KBM-7 (cell line): ENCODE measurements at regions not wholly inside any gene's neighbourhood (a gene's known extent, or its start where the extent isn't known, plus 50 kb on each side); places are given as distances from the start of the nearest gene placed in this dataset.
"Not testable (repeated sequence)": the region's sequence is repeated elsewhere in the genome, so short reads cannot be mapped to it uniquely, and the experiment has no call there.

Source experiments
- DNase-seq: peaks from one replicate; pipeline ENCODE4 v3.0.0-alpha.2; 2015
- in situ Hi-C: fragments of 300-500 bp; cut with MboI; formaldehyde crosslinking; loops from 2 replicates; pipeline ENCODE4 v1.14.3; 2020; ENCODE audit warnings: low sequenced_read_pairs, low pct_unique_long_range_greater_than_20kb, mixed read lengths

DNA sequence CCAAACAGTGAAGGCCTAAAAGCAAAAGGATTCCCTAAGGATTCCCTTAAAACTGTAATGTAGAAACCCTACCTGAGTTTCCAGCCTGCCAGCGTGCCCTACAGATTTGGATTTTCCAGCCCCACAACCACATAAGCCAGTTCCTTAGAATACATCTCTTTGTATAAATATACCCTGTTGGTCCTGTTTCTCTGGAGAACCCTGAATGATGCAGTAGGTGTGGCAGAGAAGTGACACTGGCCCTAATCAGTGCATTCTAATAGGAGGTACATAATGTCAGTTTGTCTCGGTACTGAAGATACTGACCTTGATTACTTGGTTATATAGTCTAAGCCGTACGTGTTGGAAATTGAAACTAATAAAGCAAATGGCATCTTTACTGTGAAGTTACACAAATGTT, 707.8 kb upstream of the SLC35B3 start:
- no peak for DNase-seq
- in situ Hi-C loops: no loop called here

DNA sequence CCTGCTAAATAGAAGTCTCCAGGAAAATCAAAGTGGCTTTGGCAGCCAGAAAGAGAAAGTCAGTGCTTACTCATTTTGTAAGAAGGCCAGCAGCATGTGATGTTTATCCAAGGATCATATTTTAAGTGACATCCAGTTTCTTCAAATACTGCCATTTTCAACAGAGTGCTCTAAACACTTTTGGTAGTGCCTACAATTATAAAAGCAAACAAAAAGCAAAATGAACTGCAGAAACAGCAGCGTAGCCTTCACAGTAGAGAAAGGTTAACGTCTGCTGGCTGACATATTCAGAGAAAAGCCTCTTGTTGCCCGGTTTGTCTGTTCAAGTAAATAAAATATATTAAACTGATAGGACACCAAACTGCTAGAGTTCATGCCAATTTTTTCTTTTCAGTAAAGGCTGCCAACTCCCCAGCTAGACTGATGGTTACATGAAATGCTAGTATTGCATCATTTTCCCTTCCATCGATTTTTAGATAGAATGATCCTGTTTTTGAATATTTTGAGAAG, 705.7 kb upstream of the SLC35B3 start:
- in situ Hi-C loops: no loop called here
- no peak for DNase-seq

DNA sequence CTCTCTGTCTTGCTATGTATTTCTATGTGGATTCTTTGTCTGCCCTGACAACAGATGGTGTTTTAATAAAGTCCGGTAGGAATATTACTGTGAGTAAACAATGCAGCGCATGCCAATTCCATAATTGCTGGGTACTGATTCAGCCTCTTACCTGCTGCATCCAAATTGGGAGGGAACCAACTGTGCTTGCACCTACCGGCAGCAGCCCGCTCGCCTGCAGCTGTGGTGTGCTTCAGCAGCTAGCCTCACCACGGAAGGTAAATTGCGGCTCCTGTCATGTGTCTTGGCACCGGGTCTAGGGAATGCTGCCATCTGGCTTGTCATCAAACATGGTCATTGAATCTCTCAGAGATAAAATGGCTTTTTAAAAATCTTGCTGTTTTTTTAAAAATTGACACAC, 704.8 kb upstream of the SLC35B3 start:
- in situ Hi-C loops: no loop called here
- DNase-seq: no peak

DNA sequence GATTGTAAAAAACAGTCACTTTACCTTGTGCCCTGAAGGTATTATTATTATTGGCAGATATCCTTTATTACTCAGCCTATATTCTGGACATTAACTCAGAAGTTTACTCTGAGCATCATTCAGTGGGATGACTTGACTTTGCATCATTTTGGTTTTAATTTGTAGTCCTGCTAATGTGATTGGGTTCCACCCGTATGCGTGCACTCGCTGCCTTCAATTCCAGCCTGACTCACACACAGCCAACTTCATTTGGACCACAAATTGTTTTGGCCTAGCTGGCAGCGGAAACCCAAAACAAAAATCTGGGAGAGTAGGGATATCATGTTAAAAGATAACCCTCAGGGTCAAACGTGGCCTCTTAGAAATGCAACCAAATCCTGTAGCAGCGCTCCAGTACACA, 704.4 kb upstream of the SLC35B3 start:
- in situ Hi-C loops: no loop called here
- no peak for DNase-seq

DNA sequence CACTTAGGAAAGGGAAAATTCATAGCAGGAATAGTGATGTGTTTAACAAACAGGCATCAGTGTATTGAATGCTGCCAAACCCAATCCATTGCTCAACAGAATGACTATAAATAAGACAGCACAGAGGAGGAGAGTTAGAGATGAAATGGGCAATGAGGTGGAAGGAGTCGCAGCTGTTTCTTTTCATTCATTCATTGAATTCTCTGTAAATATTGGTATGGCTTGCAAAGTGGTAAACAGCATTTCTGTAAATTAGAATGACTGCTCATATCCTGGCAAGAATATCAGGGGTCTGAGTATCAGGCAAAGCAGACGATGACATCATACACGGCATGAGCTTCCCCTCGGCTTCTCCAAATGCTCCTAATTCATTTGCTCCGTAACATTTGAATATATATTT, 703.6 kb upstream of the SLC35B3 start:
- in situ Hi-C loops: no loop called here
- DNase-seq: no peak

DNA sequence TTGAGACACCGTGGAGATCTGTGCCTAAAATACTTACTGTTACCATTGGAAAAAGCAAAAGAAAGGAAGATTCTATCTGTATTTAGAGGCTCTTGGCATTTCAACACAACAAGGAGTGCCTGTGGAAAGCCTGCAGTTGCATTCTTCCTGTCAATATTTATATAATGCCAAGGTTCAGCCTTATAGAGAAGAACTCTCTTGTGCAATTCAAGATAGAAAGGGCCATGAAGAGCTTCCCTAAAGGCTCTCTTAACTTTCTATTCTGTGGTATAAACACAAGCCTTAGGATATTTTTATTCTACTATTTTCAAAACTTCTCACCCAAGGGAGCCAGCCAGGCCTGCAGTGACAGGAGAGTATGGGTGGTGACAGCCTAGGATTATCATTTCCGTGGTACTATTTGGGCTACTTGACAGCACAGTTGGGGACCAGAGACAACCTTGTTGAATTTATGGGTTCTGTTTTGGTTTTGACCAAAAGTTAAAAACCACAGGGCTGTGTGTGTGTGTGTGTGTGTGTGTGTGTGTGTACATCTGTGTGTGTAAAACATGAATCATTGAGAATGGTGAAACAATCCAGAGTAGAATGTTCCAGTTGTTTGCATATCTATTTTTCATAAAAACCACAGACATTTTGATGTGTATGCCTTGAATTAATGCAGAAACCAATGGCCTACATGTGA, 700.9 kb upstream of the SLC35B3 start:
- DNase-seq: no peak

DNA sequence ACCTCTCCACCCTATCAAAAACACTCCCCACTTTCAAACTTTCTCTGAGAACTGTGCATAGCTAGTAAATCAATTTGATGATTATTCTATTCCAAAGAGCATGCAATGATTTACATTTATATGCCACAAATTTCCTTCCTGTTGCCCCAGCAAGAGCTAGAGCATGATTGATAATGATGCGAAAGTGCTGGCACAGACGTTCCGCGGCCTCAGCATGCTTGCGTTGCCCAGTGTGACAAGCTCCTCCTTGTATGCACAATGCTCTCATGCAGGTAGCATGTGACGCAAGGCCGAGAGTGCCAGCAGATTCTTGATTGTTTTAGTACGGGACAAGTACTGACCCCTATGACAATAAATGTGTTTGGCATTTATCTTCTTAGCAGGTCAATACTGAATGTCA, 696.3 kb upstream of the SLC35B3 start:
- DNase-seq: no peak
- in situ Hi-C loops: no loop called here

More for the DNA sequence above, 700.9 kb upstream of the SLC35B3 start:
- in situ Hi-C loops: no loop called here

DNA sequence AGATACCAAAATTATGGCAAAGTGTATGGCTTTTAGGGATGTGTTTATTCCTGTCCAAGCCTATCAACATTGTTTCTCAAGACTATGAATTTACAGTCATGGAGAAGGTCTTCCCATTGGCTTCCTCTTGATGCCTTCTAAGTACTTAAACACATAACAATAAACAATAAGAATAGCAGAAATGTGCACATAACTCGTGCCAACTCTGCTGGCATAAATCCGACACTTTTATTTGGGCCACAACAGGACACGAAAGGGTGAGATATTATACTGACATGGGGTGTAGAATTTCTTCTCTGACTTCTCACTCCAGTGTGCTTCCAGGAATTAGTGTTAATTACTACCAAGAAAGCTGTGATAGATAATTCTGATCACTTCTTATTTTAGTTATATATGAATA, 695.9 kb upstream of the SLC35B3 start:
- in situ Hi-C loops: no loop called here
- no peak for DNase-seq

DNA sequence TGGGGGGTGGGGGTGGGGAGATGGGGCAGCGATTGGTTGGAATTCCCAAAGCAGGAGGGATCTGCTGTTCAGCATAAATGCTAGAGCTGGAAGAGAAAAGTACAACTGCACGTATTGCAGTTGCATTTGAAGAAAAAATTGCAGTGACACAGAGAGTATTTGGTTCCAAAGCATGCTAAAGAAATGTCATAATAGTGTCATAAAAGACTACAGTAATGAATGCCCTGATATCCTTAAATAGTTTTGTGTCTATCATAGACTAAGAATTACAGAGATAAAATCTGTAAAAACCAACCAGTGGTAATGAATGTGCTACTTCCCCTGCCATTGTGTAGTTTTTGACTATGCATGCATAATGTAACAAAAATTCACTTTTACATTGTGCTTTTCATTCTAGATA, 693.6 kb upstream of the SLC35B3 start:
- in situ Hi-C loops: no loop called here
- no peak for DNase-seq

DNA sequence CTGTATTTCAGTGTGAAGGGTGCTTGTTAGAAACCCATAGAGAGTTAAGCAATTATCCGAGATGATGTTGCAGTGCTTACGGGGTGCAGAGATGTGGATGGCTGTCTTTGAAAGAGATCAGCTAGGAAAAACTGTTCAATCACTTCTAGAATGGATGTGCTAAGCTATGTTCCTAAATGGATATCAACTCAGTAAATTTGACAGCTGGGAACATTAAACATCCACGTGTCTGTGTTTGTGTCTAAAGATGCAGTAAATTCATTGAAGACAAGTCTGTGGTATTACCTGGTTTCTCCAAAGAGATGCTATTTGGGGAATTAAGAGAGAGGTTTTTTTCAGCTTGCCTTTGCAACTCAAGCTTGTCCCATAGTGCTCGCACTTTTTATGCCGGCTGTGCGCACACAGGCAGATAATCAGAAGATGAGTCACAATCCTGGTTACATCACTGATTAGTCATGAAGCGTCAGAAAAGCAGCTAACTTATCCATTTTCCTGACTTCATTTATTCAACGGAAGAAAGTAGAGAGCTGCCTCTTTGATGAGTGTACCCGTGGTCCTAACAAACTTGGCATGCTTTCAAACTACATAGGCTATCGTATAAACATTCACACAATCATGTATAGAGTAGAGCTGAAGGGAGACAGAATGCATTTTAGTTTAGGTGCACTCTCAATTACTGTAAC, 691.7 kb upstream of the SLC35B3 start:
- DNase-seq: no peak

DNA sequence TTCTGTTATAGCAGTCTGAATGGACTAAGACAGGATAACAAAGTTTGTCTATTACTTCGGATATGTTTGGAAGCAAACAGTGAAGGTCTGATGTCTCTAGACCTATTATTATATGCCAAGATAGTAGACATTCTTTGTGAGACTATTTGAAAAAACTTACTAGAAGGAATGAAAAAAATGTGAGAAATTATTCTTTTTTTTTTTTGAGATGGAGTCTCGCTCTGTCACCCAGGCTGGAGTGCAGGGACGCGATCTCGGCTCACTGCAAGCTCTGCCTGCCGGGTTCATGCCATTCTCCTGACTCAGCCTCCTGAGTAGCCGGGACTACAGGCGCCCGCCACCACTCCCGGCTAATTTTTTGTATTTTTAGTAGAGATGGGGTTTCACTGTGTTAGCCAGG, 690.7 kb upstream of the SLC35B3 start:
- DNase-seq, in situ Hi-C loops: not testable (repeated sequence)

More for the DNA sequence above, 691.7 kb upstream of the SLC35B3 start:
- in situ Hi-C loops: no loop called here

DNA sequence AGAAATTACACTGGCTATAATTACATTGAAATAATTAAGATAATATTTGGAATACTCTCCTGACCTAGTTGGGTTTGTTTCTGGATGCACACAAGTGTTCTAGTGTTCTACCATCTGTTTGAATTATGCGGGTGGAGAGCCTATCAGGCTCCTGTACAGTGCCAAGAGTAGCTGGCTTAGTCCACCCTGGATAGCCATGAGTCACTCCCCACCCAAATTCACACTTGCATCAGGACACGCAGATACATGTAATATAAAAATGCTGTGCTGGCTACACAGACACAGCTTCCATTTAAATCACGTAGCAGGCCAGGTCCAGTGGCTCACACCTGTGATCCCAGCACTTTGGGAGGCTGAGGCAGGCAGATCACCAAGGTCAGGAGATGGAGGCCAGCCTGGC, 686.2 kb upstream of the SLC35B3 start:
- no peak for DNase-seq
- in situ Hi-C loops: no loop called here

DNA sequence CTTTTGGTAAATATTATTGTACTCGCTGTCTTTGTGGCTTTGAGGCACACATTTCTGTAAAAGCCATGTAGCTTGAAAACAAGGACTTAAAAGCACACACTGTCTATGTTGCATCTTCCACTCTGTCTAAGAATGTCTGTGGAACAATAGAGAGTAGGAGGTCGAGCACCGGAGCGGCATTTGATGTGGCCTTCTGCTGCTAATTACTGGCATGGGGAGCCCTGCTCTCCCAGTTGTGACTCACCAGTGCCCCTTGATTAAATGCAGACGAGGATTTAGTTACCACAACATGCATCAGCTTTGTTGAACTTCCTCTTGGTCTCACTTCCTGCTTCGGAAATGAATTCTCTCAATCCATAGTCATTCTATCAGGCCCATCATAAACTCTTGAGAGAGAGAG, 680.7 kb upstream of the SLC35B3 start:
- peak; percentile 9 for DNase-seq
- in situ Hi-C loops: no loop called here

DNA sequence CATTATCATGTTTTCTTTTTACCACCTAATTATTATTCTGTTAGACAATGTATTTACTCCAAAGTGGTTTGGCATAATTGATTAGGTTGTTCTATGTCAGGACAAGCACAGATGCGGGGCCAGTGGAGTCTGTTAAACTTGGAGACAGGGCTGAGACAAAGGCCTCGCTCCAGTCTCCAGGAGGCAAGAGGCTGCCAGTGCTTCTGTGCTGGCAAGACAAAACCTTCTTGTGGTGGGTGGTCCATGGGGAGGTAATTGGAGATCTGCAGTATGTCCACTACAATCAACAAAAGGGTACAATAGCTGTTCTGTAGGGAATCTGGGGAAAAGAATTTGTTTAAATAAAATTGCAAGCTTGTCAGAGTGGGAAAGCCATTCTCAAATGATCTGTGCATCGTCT, 677.2 kb upstream of the SLC35B3 start:
- in situ Hi-C loops: no loop called here
- no peak for DNase-seq

DNA sequence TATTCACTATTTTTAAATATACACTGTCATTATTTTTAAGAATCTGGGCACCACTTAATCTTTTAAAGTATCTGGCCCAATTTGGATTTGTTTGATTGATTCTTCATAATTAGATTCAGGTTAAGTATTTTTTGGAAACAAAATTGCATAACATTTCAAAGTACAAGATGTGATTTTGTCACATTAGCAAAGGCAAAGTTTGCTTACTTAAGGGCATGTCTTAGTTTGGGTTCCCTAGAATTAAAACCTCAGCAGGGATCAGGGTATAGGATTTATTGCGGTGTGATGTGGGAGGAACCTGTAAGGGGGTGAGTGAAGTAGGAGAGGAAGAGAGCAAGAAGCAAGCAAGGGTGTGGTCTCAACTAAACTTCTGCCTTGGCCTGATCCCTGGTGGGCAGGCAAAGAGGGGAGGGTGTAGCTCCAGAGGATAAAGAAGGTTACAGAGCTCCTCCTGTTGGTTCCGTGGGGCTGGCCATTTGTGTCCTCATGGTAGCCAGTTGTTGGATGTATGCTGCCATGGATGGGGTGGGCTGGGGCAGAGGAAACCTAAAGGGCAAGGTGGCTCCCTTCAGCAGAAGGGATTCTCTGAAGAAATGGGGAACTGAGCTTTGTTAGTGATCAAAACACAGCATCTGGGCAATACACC, 668.7 kb upstream of the SLC35B3 start:
- in situ Hi-C loops: no loop called here
- no peak for DNase-seq

DNA sequence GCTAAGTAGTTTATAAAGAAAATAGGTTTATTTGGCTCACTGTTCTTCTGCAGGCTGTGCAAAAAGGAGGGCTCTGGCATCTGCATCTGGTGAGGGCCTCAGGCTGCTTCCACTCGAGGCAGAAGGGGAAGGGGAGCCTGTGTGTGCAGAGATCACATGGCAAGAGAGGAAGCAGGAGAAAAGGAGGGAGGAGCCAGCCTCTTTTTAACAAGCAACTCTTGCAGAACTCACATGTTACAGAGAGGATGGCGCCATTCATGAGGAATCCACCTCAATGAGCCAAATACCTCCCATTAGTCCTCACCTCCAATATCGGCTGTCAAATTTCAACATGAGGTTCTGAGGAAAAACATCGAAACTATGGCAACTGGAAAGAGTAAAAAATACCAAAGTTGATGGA, 666.6 kb upstream of the SLC35B3 start:
- DNase-seq: no peak
- in situ Hi-C loops: no loop called here

DNA sequence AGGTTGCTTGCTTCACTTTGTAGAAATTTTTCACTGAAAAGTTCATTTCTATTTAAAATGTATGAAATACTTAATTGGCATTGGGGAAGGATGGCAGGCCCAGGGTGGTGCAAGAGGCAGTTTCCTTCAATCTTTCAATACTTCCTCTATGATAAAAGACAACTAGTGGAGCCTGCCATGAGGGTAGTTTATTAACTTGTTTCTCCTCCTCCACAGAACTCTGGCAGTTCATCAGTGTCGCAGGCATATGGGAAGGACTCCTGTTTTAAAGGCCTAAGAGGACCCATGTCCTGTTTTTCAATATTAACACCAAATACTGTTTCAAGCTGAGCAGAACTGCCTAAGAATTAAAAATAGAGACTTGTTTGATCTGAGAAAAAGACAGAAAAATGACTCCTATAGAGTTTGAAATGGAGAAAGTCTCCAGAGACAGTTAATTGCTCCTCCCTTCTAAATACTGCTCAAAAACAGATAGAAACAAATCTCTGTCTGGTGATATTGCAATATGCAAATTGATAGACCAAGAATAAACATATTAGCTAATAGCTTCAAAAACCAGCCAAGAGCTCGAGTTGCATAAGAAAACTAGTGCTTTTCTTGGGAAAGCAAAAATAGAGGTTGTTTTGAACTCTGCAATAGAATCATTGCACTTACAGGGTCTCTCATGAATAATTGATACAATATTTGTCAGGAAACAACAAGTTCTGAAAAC, 665.7 kb upstream of the SLC35B3 start:
- in situ Hi-C loops: no loop called here
- DNase-seq: no peak

DNA sequence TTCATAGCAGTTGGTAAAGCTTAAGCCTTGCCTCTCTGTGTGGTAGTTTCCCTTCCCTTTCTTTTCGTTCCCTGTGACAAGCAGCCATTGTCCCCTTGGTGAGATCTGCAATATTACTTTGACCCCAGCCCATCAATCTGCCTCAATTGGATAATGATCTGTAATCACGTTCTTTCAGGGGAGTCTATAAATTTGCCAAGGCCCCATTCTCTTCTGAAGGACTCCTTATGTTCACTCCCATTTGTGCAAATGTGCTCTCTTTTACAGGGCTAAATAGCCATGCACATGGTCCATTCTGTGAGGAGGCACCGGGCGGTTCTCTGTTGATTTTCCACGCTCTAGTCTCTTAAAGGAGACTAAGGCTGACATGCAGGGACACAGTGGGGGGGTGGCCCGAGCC, 660.4 kb upstream of the SLC35B3 start:
- in situ Hi-C loops: no loop called here
- no peak for DNase-seq

DNA sequence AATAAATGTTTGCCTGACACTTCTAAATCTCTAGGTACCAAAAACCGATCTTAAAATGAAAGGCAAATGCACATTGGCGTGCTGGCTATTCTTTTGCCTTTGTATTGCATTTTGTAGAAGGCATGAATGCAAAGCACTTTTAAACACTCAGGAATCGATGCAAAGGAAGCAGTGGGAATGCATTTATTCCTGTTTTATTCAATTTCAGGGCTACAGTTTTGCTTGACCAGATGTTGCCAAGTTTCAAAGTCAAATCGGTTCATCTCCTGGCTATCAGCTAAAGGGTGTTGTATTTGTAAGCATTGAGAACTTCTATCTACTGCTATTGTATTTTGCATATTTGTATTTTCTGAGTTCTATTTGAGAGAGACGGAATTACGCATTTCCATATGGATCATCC, 659.8 kb upstream of the SLC35B3 start:
- in situ Hi-C loops: no loop called here
- DNase-seq: no peak

DNA sequence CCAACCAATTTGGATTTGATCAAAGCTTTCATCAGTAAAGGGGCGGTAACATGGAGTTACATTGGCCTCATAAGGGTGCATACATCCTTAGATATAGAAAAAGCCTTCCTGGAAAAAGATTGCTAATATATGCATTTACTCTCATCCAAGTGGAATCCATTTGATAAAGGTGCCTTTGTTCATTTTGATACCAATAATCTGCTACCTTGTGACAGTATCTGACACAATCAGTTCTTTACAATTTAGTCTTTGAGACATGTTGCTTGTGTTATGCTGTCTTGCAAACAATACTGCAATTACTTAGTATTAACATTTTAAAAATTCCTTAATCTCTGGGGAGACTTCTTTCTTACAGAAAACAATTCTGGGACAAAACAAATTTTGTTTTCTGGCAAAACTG, 654.4 kb upstream of the SLC35B3 start:
- in situ Hi-C loops: no loop called here
- no peak for DNase-seq
